ENCODE measurements at regions not wholly inside any gene's neighbourhood (a gene's known extent, or its start where the extent isn't known, plus 50 kb on each side); places are given as distances from the start of the nearest gene placed in this dataset.

GRCh38 chr15:37581866-37582532 lies 352.4 kb upstream of the TMCO5A start:
- Histone ChIP-seq H3K4me3 (ENCODE audit: low read depth, low read length) (no peak overlapping the region), H3K9me3 (ENCODE audit: severe bottlenecking) (peaks cover 7% of the 10 kb centered on the region), H3K36me3 (no peaks in the 10 kb centered on the region), H3K27me3 (ENCODE audit: insufficient read depth, low read depth, severe bottlenecking) (no peaks in the 10 kb centered on the region), H3K27ac (no peak overlapping the region)
- no peak for DNase-seq
- no peak for TF ChIP-seq CTCF (IDR thresholded peaks at IDR 0.05; ENCODE audit: low read depth, low read length)

- no peak for DNase-seq
- Histone ChIP-seq H3K9me3 (ENCODE audit: severe bottlenecking) (peaks cover 7% of the 10 kb centered on the region), H3K27me3 (ENCODE audit: insufficient read depth, low read depth, severe bottlenecking) (no peaks in the 10 kb centered on the region), H3K36me3 (no peaks in the 10 kb centered on the region), H3K4me3 (ENCODE audit: low read depth, low read length) (no peak overlapping the region), H3K27ac (no peak overlapping the region)
- TF ChIP-seq CTCF (IDR thresholded peaks at IDR 0.05; ENCODE audit: low read depth, low read length), result no peak
These were observed 351.6 kb upstream of the TMCO5A start for GRCh38 chr15:37582852-37583251.

- H3K4me3 ChIP-seq (ENCODE audit: low read depth, low read length), result no peak overlapping the region
- peaks cover 7% of the 10 kb centered on the region for H3K9me3 ChIP-seq (ENCODE audit: severe bottlenecking)
- no peaks in the 10 kb centered on the region for H3K27me3 ChIP-seq (ENCODE audit: insufficient read depth, low read depth, severe bottlenecking)
- H3K27ac ChIP-seq, result no peak overlapping the region
- no peak for TF ChIP-seq CTCF (IDR thresholded peaks at IDR 0.05; ENCODE audit: low read depth, low read length)
- H3K36me3 ChIP-seq, result no peaks in the 10 kb centered on the region
- no peak for DNase-seq
These were observed 348.3 kb upstream of the TMCO5A start for GRCh38 chr15:37586011-37586583.

- no peak overlapping the region for H3K27ac ChIP-seq
- no peaks in the 10 kb centered on the region for H3K27me3 ChIP-seq (ENCODE audit: insufficient read depth, low read depth, severe bottlenecking)
- H3K4me3 ChIP-seq (ENCODE audit: low read depth, low read length), result no peak overlapping the region
- H3K9me3 ChIP-seq (ENCODE audit: severe bottlenecking), result peaks cover 7% of the 10 kb centered on the region
- TF ChIP-seq CTCF (IDR thresholded peaks at IDR 0.05; ENCODE audit: low read depth, low read length), result no peak
- no peak for DNase-seq
- H3K36me3 ChIP-seq, result no peaks in the 10 kb centered on the region
These were observed 347.5 kb upstream of the TMCO5A start for GRCh38 chr15:37586976-37587375.

GRCh38 chr15:37594417-37594816 lies 340.0 kb upstream of the TMCO5A start:
- H3K9me3 ChIP-seq (ENCODE audit: severe bottlenecking), result no peaks in the 10 kb centered on the region
- H3K36me3 ChIP-seq, result no peaks in the 10 kb centered on the region
- no peak overlapping the region for H3K4me3 ChIP-seq (ENCODE audit: low read depth, low read length)
- TF ChIP-seq CTCF (IDR thresholded peaks at IDR 0.05; ENCODE audit: low read depth, low read length), result no peak
- no peak for DNase-seq
- H3K27me3 ChIP-seq (ENCODE audit: insufficient read depth, low read depth, severe bottlenecking), result no peaks in the 10 kb centered on the region
- no peak overlapping the region for H3K27ac ChIP-seq
